ENCODE measurements at regions not wholly inside any gene's neighbourhood (a gene's known extent, or its start where the extent isn't known, plus 50 kb on each side); places are given as distances from the start of the nearest gene placed in this dataset.

GRCh38 chr13:63370101-63370500 is 1954.5 kb upstream of the PCDH20 start:
- Histone ChIP-seq H3K9me2 (replicated peaks; ENCODE audit: insufficient read depth) (no peaks in the 10 kb centered on the region), H4K20me1 (ENCODE audit: insufficient read depth, poor library complexity, severe bottlenecking) (no peaks in the 10 kb centered on the region), H3K36me3 (replicated peaks; ENCODE audit: insufficient read depth, low read depth) (no peaks in the 10 kb centered on the region), H2AFZ (no peak overlapping the region), H3K4me2 (no peak overlapping the region), H3K27me3 (no peaks in the 10 kb centered on the region), H3K79me2 (no peaks in the 10 kb centered on the region), H3K9me3 (ENCODE audit: low read depth) (no peaks in the 10 kb centered on the region), H3K4me3 (no peak overlapping the region), H3K4me1 (ENCODE audit: insufficient read depth) (no peaks in the 10 kb centered on the region), H3K27ac (no peak overlapping the region)
- TF ChIP-seq EZH2phosphoT487 (IDR thresholded peaks at IDR 0.05; ENCODE audit: low read depth, severe bottlenecking, unreplicated experiment) (no peak), EZH2 (IDR thresholded peaks at IDR 0.05; ENCODE audit: borderline replicate concordance) (no peak), CTCF (IDR thresholded peaks at IDR 0.05; ENCODE audit: poor library complexity) (no peak)
- WGBS (ENCODE audit: low lambda C conversion rate, missing lambda C conversion rate), result 53% methylated on average over 1 of the region's 1 CpG
- no peak for DNase-seq (ENCODE audit: low spot score)

- Histone ChIP-seq H3K36me3 (replicated peaks; ENCODE audit: insufficient read depth, low read depth) (no peaks in the 10 kb centered on the region), H4K20me1 (ENCODE audit: insufficient read depth, poor library complexity, severe bottlenecking) (no peaks in the 10 kb centered on the region), H3K79me2 (no peaks in the 10 kb centered on the region), H3K4me2 (no peak overlapping the region), H3K4me1 (ENCODE audit: insufficient read depth) (no peaks in the 10 kb centered on the region), H2AFZ (no peak overlapping the region), H3K9me3 (ENCODE audit: low read depth) (no peaks in the 10 kb centered on the region), H3K27ac (no peak overlapping the region), H3K27me3 (no peaks in the 10 kb centered on the region), H3K4me3 (no peak overlapping the region), H3K9me2 (replicated peaks; ENCODE audit: insufficient read depth) (no peaks in the 10 kb centered on the region)
- 71% methylated on average over 3 of the region's 3 CpGs for WGBS (ENCODE audit: low lambda C conversion rate, missing lambda C conversion rate)
- no peak for DNase-seq (ENCODE audit: low spot score)
- TF ChIP-seq EZH2phosphoT487 (IDR thresholded peaks at IDR 0.05; ENCODE audit: low read depth, severe bottlenecking, unreplicated experiment) (no peak), CTCF (IDR thresholded peaks at IDR 0.05; ENCODE audit: poor library complexity) (no peak), EZH2 (IDR thresholded peaks at IDR 0.05; ENCODE audit: borderline replicate concordance) (no peak)
These were observed 1952.0 kb upstream of the PCDH20 start for GRCh38 chr13:63367522-63368198.

- TF ChIP-seq EZH2 (IDR thresholded peaks at IDR 0.05; ENCODE audit: borderline replicate concordance) (no peak), CTCF (IDR thresholded peaks at IDR 0.05; ENCODE audit: poor library complexity) (no peak), EZH2phosphoT487 (IDR thresholded peaks at IDR 0.05; ENCODE audit: low read depth, severe bottlenecking, unreplicated experiment) (no peak)
- Histone ChIP-seq H3K36me3 (replicated peaks; ENCODE audit: insufficient read depth, low read depth) (no peaks in the 10 kb centered on the region), H3K4me2 (no peak overlapping the region), H3K9me3 (ENCODE audit: low read depth) (no peaks in the 10 kb centered on the region), H3K27me3 (no peaks in the 10 kb centered on the region), H3K9me2 (replicated peaks; ENCODE audit: insufficient read depth) (no peaks in the 10 kb centered on the region), H3K4me1 (ENCODE audit: insufficient read depth) (no peaks in the 10 kb centered on the region), H4K20me1 (ENCODE audit: insufficient read depth, poor library complexity, severe bottlenecking) (no peaks in the 10 kb centered on the region), H3K79me2 (no peaks in the 10 kb centered on the region), H3K27ac (no peak overlapping the region), H2AFZ (no peak overlapping the region), H3K4me3 (no peak overlapping the region)
- no peak for DNase-seq (ENCODE audit: low spot score)
These were observed 1948.5 kb upstream of the PCDH20 start for GRCh38 chr13:63364159-63364558.

All from hepatocyte (in vitro differentiated cells).